H1 (cell line): ENCODE measurements at regions not wholly inside any gene's neighbourhood (a gene's known extent, or its start where the extent isn't known, plus 50 kb on each side); places are given as distances from the start of the nearest gene placed in this dataset.
A peak's percentile ranks its signal among the peaks of the same experiment; 100 is the strongest.

Source experiments
- ATF3 ChIP-seq: IDR thresholded peaks from 2 replicates; pipeline ENCODE4 v1.6.1; 2011; ENCODE audit warnings: low read depth, mild to moderate bottlenecking, low read length; ENCODE audit not compliant: insufficient read depth
- CHD7 ChIP-seq: fragments of 300-600 bp; sonication (generic); IDR thresholded peaks from 2 replicates; pipeline ENCODE4 v1.7.1; 2012; ENCODE audit warnings: low read length, moderate library complexity, mild to moderate bottlenecking, inconsistent platforms; ENCODE audit not compliant: insufficient replicate concordance
- CTCF ChIP-seq, 3 experiments: IDR thresholded peaks; 1 replicate in 2 of 3; 2 replicates in 1 of 3; pipeline versions ENCODE4 v1.5.1 to v1.6.1; 2011; ENCODE audit warnings: low read length in 3 of 3, mild to moderate bottlenecking in 3 of 3, inconsistent platforms in 2 of 3, low read depth in 1 of 3, moderate library complexity in 1 of 3; ENCODE audit not compliant: insufficient read depth in 1 of 3; ENCODE audit errors: control extremely low read depth in 1 of 3
- MAFK ChIP-seq: IDR thresholded peaks from 2 replicates; pipeline ENCODE4 v1.6.1; 2012; ENCODE audit warnings: low read depth, mild to moderate bottlenecking, improper control_type of control experiment, low read length
- RAD21 ChIP-seq, 2 experiments: IDR thresholded peaks in 1 of 2; conservative IDR thresholded peaks in 1 of 2; 2 replicates each; pipeline ENCODE4 v1.6.1; 2011; ENCODE audit warnings: low read depth in 2 of 2, low read length in 2 of 2, improper control_type of control experiment in 1 of 2, inconsistent platforms in 1 of 2, mild to moderate bottlenecking in 1 of 2, moderate library complexity in 1 of 2

GRCh38 chr15:77548589-77549557 lies 83.8 kb downstream of the LINGO1 start (continued):
- no peak for TF ChIP-seq ATF3
- no peak for TF ChIP-seq CHD7
- TF ChIP-seq MAFK: no peak
- TF ChIP-seq RAD21 (IDR thresholded peaks at IDR 0.05 in 1 of 2, conservative IDR thresholded peaks at IDR 0.05 in 1 of 2; ENCODE audit: low read depth in 2 of 2, low read length in 2 of 2): peak in 1 of 2 experiments; percentile 39; a peak in 3 of 4 replicates
- peak; percentile 21 to 36 (median 35); a peak in 3 of 4 replicates for TF ChIP-seq CTCF (IDR thresholded peaks at IDR 0.05; ENCODE audit: control extremely low read depth in 1 of 3, insufficient read depth in 1 of 3, low read depth in 1 of 3, low read length in 3 of 3)
